Adrenal gland (tissue), 5 donors: ENCODE measurements at regions not wholly inside any gene's neighbourhood (a gene's known extent, or its start where the extent isn't known, plus 50 kb on each side); places are given as distances from the start of the nearest gene placed in this dataset.

ENCODE experiments used
- CTCF ChIP-seq, 6 experiments: fragments of 450-650 bp in 4 of 6; fragments of 200-600 bp in 2 of 6; sonication (generic) in 1 of 6; IDR thresholded peaks; 1 replicate in 5 of 6; 2 replicates in 1 of 6; pipeline versions ENCODE4 v1.5.1 to v1.8.0; 2016 to 2021; ENCODE audit warnings: antibody characterized with exemption in 6 of 6, mild to moderate bottlenecking in 2 of 6, moderate library complexity in 1 of 6
- POLR2A ChIP-seq, 2 donors: fragments of 450-650 bp; IDR thresholded peaks; one replicate each; pipeline ENCODE4 v1.6.1; 2017; ENCODE audit warnings: antibody characterized with exemption in 2 of 2, mild to moderate bottlenecking in 2 of 2, moderate library complexity in 1 of 2
- donor health status: DM: no; HTN: no; CAD: no.

- TF ChIP-seq CTCF (IDR thresholded peaks at IDR 0.05) (no peak), POLR2A (IDR thresholded peaks at IDR 0.05) (no peak)
Measured at GRCh38 chrX:20487227-20487626, 220.5 kb upstream of the RPS6KA3 start.
